ENCODE measurements at regions not wholly inside any gene's neighbourhood (a gene's known extent, or its start where the extent isn't known, plus 50 kb on each side); places are given as distances from the start of the nearest gene placed in this dataset.
A peak's percentile ranks its signal among the peaks of the same experiment; 100 is the strongest.

GRCh38 chr7:38002689-38003088 lies 82.2 kb downstream of the EPDR1 start:
- no peak for DNase-seq

DNA sequence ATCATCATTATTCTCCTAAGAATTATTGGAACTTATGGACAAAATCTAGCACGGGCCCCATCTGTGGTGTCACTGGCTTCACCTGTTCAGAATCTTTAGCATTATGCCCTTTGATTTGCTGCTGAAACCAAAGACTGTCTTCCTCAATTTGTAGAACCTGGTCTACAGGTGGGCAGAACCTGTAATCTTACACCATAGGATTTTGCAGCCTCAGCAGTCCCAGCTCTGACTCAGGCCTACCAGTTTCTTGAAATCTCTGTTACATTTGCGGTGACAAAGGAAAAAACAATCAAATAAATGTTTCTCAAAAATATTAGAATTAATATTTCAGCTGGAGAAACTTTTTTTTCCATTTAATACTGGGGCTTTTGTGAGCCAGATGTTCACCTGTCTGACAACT lies 86.1 kb downstream of the EPDR1 start:
- no peak for DNase-seq

DNA sequence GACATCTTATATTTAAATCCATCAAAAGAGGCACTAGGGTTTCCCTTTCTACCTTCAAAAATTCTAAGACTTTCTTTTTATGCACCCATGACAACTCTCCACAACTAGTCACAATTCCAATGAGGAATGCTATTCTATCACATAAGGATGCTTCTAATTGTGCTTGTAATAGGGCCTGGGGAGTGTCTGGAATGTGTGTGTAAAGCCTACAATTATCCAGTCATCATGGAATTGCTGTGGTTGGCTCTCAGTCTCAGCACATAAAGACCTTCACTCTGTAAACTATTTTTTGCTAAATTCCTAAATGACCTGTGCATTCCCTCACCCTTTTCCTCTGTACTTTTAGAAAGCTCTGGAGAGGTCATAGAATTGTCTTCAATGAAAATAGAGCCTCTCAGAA lies 86.7 kb downstream of the EPDR1 start:
- DNase-seq, result no peak

GRCh38 chr7:38013246-38013645 lies 92.8 kb downstream of the EPDR1 start:
- no peak for DNase-seq

DNA sequence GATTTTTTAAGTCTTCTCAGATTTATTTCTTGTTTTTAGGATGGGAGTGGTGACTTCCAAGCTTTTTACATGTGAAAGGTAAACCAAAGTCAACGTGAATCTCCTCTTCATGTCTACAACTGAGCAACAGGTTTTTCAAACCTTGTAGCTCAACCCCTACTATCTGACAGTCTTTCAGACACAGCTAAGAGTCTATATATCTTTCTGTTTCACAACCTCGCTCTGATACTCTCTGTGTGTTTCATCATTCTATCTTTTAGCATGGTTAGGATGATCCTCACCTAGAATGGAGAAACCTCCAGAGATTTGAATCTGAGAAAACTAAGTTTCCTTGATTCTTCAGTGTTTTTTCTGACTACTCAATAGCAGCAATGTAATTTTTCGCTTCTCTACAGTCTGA lies 96.1 kb downstream of the EPDR1 start:
- DNase-seq, result no peak

- DNase-seq, result no peak
These were observed 96.9 kb downstream of the EPDR1 start for GRCh38 chr7:38017320-38017719.

DNA sequence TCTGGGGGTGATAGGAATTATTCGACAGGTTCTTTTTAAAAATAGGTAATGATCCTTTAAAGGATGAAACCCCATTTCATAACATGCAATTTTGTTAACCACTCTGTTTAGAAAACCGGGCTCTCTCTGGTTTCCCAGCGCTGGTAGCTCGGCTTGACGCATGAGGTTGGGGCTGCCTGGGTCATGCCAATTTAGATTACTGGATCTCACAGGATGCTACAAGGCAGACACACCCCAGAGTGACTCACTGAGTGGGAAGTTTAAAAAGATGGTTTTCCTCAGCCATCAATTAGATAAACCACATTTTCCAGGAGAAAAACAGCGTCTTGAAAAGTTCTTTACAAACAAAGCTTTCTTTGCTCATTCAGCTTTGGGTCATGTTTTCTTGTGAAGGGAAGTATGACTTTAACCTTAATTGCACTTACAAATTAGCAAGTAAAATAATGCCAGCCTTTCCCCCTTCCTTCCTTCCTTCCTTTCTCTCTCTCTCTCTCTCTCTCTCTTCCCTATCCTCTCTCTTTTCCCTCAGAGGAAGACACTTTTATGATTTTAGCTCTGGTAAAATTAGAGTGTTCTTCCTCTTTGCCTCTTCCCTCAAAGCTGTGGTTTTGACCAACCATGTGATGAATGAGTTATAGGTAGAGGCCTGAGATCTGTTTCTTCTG lies 99.8 kb downstream of the EPDR1 start:
- peak; percentile 13 for DNase-seq

DNA sequence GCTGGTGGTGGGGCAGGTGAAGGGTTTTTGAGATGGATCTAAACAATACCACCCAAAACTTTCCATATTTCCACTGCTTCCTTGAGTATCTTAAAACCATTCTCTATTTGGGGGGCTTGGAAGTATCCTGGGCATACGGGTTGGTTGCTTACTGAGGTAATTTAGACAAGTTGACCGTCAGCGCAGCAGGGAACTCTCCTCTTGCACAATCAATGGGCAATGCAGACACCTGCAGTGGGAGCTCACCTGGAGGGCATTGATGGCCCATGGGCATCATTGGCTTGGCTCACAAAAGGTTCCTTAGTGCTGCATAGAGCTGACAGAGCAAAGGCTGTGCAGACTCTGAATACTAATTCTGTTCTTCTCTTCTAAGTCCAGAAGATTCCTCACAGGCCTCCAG lies 101.5 kb downstream of the EPDR1 start:
- DNase-seq, result no peak

- no peak for DNase-seq
These were observed 105.4 kb downstream of the EPDR1 start for GRCh38 chr7:38025815-38026214.

DNA sequence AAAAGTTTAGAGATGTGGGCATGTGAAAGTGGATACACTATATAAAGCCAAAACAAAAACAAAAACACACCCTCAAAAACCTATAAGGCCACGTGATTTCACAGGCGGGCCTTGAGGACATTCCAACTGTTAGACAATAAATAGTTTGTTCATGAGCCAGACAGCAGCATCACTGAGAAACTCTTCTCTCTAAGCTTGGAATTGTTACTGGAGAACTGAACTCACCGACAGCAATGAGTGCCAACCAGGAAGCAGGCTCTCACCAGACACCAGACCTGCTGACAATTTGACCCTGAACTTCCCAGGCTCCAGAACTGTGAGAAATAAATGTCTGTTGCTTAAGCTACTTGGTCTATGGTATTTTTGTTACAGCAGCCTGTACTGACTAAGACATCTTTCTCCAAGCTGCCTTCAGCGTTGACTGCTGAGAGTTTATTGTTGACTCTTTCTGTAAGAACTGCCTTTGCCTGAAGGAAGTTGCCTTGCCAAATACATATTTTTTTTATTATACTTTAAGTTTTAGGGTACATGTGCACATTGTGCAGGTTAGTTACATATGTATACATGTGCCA lies 107.5 kb downstream of the EPDR1 start:
- peak; percentile 16 for DNase-seq

DNA sequence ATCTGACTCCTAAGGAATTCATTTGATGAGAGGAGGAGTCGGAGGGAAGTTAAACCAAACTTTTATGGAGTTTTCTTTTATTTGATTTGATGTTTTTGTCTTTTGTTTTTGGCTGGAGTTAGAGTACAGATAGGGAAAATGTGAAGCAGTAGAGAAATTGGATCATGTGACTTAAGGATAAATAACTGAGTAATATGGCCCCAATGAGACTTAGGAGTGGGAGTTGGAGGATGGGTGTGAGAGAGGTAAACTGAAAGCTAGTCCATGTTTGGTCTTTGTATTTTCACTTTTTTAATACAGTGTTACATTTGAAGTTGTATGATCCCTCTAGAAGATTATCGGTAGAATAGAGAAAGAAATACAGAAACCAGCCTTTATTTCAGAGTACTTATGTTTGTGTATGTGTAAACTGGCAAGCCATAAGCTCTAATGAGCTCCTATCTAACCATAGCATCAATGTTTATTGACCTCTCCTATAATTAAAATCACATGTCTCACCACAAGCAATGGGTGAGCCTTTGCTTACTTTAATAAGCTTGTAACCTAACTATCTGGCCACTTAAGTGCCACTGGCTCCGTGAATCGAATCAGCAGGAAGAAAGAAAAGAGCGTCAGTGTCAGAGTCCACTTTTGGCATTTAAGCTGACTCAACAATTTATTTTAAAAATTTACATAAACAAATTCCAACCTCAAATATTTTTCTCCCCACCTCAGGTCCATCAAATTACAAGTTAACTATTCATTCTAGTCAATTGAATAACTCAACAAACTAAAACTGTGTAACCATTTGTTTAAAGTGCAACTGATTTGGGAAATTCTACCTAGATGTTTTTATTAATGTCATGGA lies 113.8 kb downstream of the EPDR1 start:
- DNase-seq, result no peak

GRCh38 chr7:38040831-38041230 lies 120.4 kb downstream of the EPDR1 start:
- DNase-seq, result no peak

DNA sequence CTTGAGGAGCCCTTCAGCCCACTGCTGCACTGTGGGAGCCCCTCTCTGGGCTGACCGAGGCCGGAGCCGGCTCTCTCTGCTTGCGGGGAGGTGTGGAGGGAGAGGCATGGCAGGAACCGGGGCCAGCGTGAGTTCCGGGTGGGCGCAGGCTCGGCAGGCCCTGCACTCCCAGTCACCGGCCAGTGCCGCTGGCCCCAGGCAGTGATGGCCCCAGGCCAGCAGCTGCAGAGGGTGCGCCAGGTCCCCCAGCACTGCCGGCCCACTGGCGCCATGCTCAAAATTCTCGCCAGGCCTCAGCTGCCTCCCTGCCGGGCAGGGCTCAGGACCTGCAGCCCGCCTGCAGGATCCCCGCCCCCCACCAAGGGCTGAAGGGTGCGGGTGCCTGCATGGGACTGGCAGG lies 128.4 kb upstream of the STARD3NL start:
- no peak for DNase-seq

GRCh38 chr7:38051311-38051710 lies 126.7 kb upstream of the STARD3NL start:
- no peak for DNase-seq

DNA sequence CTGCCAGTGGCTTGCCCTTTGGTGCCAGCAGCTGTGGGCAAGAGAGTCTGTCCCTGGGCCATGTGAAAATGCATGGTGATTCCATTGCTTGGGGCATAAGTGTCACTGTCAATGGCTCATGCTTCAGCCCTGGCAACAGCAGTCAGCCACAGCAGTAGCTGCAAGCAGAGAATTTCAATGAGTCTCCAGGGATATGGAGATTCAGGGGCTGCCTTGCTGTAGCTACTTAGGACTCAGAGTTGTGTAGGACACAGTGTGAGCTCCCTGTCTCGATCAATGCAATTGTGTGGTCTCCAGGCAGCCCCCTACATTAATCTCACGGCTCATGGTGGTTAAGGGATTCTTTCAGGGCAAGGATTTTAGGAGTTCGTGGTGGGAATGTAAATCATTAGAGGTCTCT lies 126.3 kb upstream of the STARD3NL start:
- DNase-seq, result no peak

DNA sequence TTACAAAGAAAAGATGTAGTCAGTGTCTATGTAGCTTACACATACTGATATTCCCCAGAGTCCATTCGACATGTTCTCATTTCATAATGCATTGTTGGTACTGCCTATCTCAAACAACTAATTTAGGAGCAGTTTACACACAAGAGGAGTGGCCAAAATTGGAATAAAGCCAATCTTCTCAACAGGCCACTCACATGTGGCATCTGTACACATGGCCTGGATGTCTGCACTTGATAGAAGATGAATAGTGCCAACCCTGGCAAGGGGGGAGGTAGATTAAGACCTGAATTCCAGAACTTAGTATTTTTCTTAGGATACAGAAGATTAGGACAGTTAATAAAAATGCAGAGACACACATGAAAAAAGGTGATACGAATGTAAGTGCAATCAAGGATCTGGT lies 125.3 kb upstream of the STARD3NL start:
- DNase-seq, result no peak

DNA sequence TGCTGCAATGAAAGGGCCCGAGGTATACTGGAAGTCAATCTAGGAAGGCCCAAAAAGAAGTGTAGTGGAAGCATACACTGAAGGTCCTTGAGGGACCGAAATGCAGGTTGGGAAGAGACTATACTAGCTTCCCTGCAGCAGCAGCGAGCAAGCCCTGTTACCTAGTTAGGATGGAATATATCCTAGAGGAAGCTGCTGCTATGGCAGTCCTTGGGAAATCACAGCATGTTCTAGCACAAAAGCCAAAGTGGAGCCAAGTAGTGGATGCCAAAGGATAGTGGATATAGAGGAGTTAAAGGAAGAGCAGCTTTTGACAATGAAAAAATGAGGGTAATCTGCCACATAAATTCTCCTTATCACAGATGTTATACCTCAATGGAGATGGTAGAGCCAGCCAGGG lies 123.8 kb upstream of the STARD3NL start:
- DNase-seq, result no peak

GRCh38 chr7:38057829-38058228 lies 120.2 kb upstream of the STARD3NL start:
- DNase-seq, result no peak

DNA sequence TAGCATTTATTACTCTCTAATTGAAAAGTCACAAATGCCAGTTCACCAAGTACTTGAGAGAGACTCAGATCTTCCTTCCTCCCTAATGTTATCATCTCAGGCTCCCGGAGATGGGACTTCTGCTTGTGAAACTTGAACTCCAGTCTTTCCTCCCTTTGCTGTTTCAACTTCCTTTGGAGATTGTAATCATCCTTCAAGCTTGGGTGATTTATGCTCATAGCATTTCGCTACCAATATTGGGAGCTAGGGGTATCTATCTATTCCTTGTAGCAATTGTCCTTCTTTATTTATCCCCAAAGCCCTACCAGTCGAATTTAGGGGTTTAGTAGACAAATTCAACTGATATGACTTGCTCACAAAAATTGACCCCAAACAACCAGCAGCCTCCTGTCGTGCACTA lies 117.9 kb upstream of the STARD3NL start:
- no peak for DNase-seq

- no peak for DNase-seq
These were observed 117.4 kb upstream of the STARD3NL start for GRCh38 chr7:38060637-38061036.

- no peak for DNase-seq
These were observed 111.7 kb upstream of the STARD3NL start for GRCh38 chr7:38066391-38066790.

GRCh38 chr7:38068461-38068860 lies 109.6 kb upstream of the STARD3NL start:
- no peak for DNase-seq

DNA sequence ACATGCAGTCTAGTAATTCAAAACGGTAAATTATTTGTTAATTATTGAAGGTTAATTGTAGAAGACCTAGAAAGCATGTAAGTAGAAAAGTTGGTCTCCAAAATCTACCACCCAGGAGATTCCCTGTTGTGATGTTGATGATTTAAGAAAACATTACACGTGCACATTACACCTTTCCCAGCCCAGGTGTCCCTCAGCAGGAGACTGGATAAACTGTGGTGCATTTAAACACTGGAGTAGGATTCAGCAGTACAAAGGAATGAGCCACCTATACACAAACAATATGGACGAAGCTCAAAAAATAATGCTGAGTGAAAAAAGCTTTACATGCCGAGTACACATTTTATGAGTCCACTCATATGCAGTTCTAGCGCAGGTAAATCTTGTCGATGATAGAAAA lies 109.0 kb upstream of the STARD3NL start:
- no peak for DNase-seq

DNA sequence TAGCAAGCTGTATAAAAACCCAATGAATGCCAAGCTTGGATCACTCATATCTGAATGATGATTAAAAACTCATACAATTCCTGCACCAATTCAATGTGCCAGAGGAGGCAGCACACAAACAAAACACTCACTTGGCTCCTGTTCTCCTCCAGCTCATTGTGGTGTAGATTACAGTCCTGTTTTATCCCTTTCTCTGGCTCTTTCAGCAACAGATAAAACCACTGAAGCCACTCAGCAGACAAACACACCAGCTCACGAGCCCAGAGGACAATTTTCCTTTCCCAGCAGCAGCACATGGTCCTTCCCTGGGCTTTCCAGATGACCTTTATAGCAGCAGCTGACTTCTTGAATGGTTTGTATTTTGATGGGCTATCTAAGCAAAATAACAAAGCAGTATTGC lies 107.3 kb upstream of the STARD3NL start:
- DNase-seq, result no peak

Measured in T1000 (cell line).